ENCODE measurements at regions not wholly inside any gene's neighbourhood (a gene's known extent, or its start where the extent isn't known, plus 50 kb on each side); places are given as distances from the start of the nearest gene placed in this dataset.

GRCh38 chr11:81104051-81104450 is 1629.6 kb downstream of the FAM181B start:
- Histone ChIP-seq H3K27me3 (ENCODE audit: control insufficient read depth, insufficient read depth, low read length) (no peaks in the 10 kb centered on the region), H3K4me3 (ENCODE audit: low read depth, low read length) (no peak overlapping the region), H3K36me3 (ENCODE audit: control insufficient read depth, insufficient read depth, low read length) (no peaks in the 10 kb centered on the region)
- CTCF ChIA-PET = interaction anchor here (0.5 kb wide), 1 partner anchor 61 kb away, joined by 3 read pairs; no protein-coding TSS in a partner anchor
- no peak for DNase-seq (ENCODE audit: low read depth)
- no peak for TF ChIP-seq CTCF (IDR thresholded peaks at IDR 0.05; ENCODE audit: insufficient read depth, low read depth, low read length)
- POLR2A ChIA-PET = no interaction called here

GRCh38 chr11:81098471-81098870 is 1635.2 kb downstream of the FAM181B start:
- DNase-seq (ENCODE audit: low read depth) = no peak
- no peaks in the 10 kb centered on the region for H3K36me3 ChIP-seq (ENCODE audit: control insufficient read depth, insufficient read depth, low read length)
- H3K27me3 ChIP-seq (ENCODE audit: control insufficient read depth, insufficient read depth, low read length) = no peaks in the 10 kb centered on the region
- no peak overlapping the region for H3K4me3 ChIP-seq (ENCODE audit: low read depth, low read length)
- ChIA-PET CTCF (no interaction called here), POLR2A (no interaction called here)
- TF ChIP-seq CTCF (IDR thresholded peaks at IDR 0.05; ENCODE audit: insufficient read depth, low read depth, low read length) = no peak

GRCh38 chr11:81092522-81092921 is 1641.1 kb downstream of the FAM181B start:
- no peak for DNase-seq (ENCODE audit: low read depth)
- TF ChIP-seq CTCF (IDR thresholded peaks at IDR 0.05; ENCODE audit: insufficient read depth, low read depth, low read length) = no peak
- H3K4me3 ChIP-seq (ENCODE audit: low read depth, low read length) = no peak overlapping the region
- POLR2A ChIA-PET = no interaction called here
- CTCF ChIA-PET = no interaction called here
- no peaks in the 10 kb centered on the region for H3K36me3 ChIP-seq (ENCODE audit: control insufficient read depth, insufficient read depth, low read length)
- H3K27me3 ChIP-seq (ENCODE audit: control insufficient read depth, insufficient read depth, low read length) = no peaks in the 10 kb centered on the region

- ChIA-PET POLR2A (no interaction called here), CTCF (no interaction called here)
- Histone ChIP-seq H3K36me3 (ENCODE audit: control insufficient read depth, insufficient read depth, low read length) (no peaks in the 10 kb centered on the region), H3K27me3 (ENCODE audit: control insufficient read depth, insufficient read depth, low read length) (no peaks in the 10 kb centered on the region), H3K4me3 (ENCODE audit: low read depth, low read length) (no peak overlapping the region)
- DNase-seq (ENCODE audit: low read depth) = no peak
- no peak for TF ChIP-seq CTCF (IDR thresholded peaks at IDR 0.05; ENCODE audit: insufficient read depth, low read depth, low read length)
Measured at GRCh38 chr11:81089242-81089641, 1644.4 kb downstream of the FAM181B start.

GRCh38 chr11:81080476-81080875 is 1639.6 kb upstream of the TENM4 start:
- CTCF ChIA-PET = no interaction called here
- Histone ChIP-seq H3K36me3 (ENCODE audit: control insufficient read depth, insufficient read depth, low read length) (no peaks in the 10 kb centered on the region), H3K27me3 (ENCODE audit: control insufficient read depth, insufficient read depth, low read length) (no peaks in the 10 kb centered on the region), H3K4me3 (ENCODE audit: low read depth, low read length) (no peak overlapping the region)
- no peak for DNase-seq (ENCODE audit: low read depth)
- TF ChIP-seq CTCF (IDR thresholded peaks at IDR 0.05; ENCODE audit: insufficient read depth, low read depth, low read length) = no peak
- POLR2A ChIA-PET = no interaction called here
